ENCODE measurements at regions not wholly inside any gene's neighbourhood (a gene's known extent, or its start where the extent isn't known, plus 50 kb on each side); places are given as distances from the start of the nearest gene placed in this dataset.

GRCh38 chr3:99439892-99440291, 198.5 kb upstream of the COL8A1 start:
- no peaks in the 10 kb centered on the region for H3K4me1 ChIP-seq
- no peak overlapping the region for H3K4me3 ChIP-seq
- intact Hi-C loops (cut with DNase I): no loop called here
- no peak for TF ChIP-seq POLR2A (IDR thresholded peaks at IDR 0.05)
- TF ChIP-seq POLR2AphosphoS5 (IDR thresholded peaks at IDR 0.05; ENCODE audit: insufficient read depth in 1 of 2, low read depth in 1 of 2): no peak
- TF ChIP-seq CTCF (IDR thresholded peaks at IDR 0.05): no peak
- H3K27ac ChIP-seq: no peak overlapping the region
- H3K9me3 ChIP-seq: no peaks in the 10 kb centered on the region
- no peaks in the 10 kb centered on the region for H3K36me3 ChIP-seq
- DNase-seq (ENCODE audit: extremely low spot score in 2 of 2): no peak
- H3K27me3 ChIP-seq: no peaks in the 10 kb centered on the region

GRCh38 chr3:99434190-99434589, 204.2 kb upstream of the COL8A1 start:
- Histone ChIP-seq H3K4me3 (no peak overlapping the region), H3K9me3 (no peaks in the 10 kb centered on the region), H3K27ac (no peak overlapping the region), H3K4me1 (no peaks in the 10 kb centered on the region), H3K27me3 (no peaks in the 10 kb centered on the region), H3K36me3 (no peaks in the 10 kb centered on the region)
- no peak for TF ChIP-seq POLR2AphosphoS5 (IDR thresholded peaks at IDR 0.05; ENCODE audit: insufficient read depth in 1 of 2, low read depth in 1 of 2)
- TF ChIP-seq CTCF (IDR thresholded peaks at IDR 0.05): no peak
- TF ChIP-seq POLR2A (IDR thresholded peaks at IDR 0.05): no peak
- intact Hi-C loops (cut with DNase I): no loop called here
- DNase-seq (ENCODE audit: extremely low spot score in 2 of 2): no peak

- TF ChIP-seq CTCF (IDR thresholded peaks at IDR 0.05) (no peak), POLR2AphosphoS5 (IDR thresholded peaks at IDR 0.05; ENCODE audit: insufficient read depth in 1 of 2, low read depth in 1 of 2) (no peak), POLR2A (IDR thresholded peaks at IDR 0.05) (no peak)
- H3K27ac ChIP-seq: no peak overlapping the region
- DNase-seq (ENCODE audit: extremely low spot score in 2 of 2): no peak
- H3K36me3 ChIP-seq: no peaks in the 10 kb centered on the region
- no peaks in the 10 kb centered on the region for H3K9me3 ChIP-seq
- no peaks in the 10 kb centered on the region for H3K27me3 ChIP-seq
- no peaks in the 10 kb centered on the region for H3K4me1 ChIP-seq
- intact Hi-C loops (cut with DNase I): no loop called here
- no peak overlapping the region for H3K4me3 ChIP-seq
These were observed 207.9 kb upstream of the COL8A1 start for GRCh38 chr3:99430348-99431134.

GRCh38 chr3:99429502-99429901, 208.9 kb upstream of the COL8A1 start:
- no peaks in the 10 kb centered on the region for H3K27me3 ChIP-seq
- H3K9me3 ChIP-seq: no peaks in the 10 kb centered on the region
- no peak for DNase-seq (ENCODE audit: extremely low spot score in 2 of 2)
- TF ChIP-seq POLR2AphosphoS5 (IDR thresholded peaks at IDR 0.05; ENCODE audit: insufficient read depth in 1 of 2, low read depth in 1 of 2) (no peak), CTCF (IDR thresholded peaks at IDR 0.05) (no peak), POLR2A (IDR thresholded peaks at IDR 0.05) (no peak)
- no peak overlapping the region for H3K27ac ChIP-seq
- intact Hi-C loops (cut with DNase I): no loop called here
- no peaks in the 10 kb centered on the region for H3K36me3 ChIP-seq
- H3K4me3 ChIP-seq: no peak overlapping the region
- H3K4me1 ChIP-seq: no peaks in the 10 kb centered on the region

- TF ChIP-seq CTCF (IDR thresholded peaks at IDR 0.05) (no peak), POLR2A (IDR thresholded peaks at IDR 0.05) (no peak), POLR2AphosphoS5 (IDR thresholded peaks at IDR 0.05; ENCODE audit: insufficient read depth in 1 of 2, low read depth in 1 of 2) (no peak)
- intact Hi-C loops (cut with DNase I): no loop called here
- no peak for DNase-seq (ENCODE audit: extremely low spot score in 2 of 2)
- Histone ChIP-seq H3K36me3 (no peaks in the 10 kb centered on the region), H3K4me1 (no peaks in the 10 kb centered on the region), H3K4me3 (no peak overlapping the region), H3K9me3 (no peaks in the 10 kb centered on the region), H3K27ac (no peak overlapping the region), H3K27me3 (no peaks in the 10 kb centered on the region)
These were observed 212.5 kb upstream of the COL8A1 start for GRCh38 chr3:99425930-99426329.
